ENCODE measurements at regions not wholly inside any gene's neighbourhood (a gene's known extent, or its start where the extent isn't known, plus 50 kb on each side); places are given as distances from the start of the nearest gene placed in this dataset.

GRCh38 chr12:93048656-93049055 lies 119.6 kb upstream of the EEA1 start:
- TF ChIP-seq CTCF (conservative IDR thresholded peaks at IDR 0.05) (no peak), EZH2 (IDR thresholded peaks at IDR 0.05; ENCODE audit: low read depth) (no peak)
